ENCODE measurements at regions not wholly inside any gene's neighbourhood (a gene's known extent, or its start where the extent isn't known, plus 50 kb on each side); places are given as distances from the start of the nearest gene placed in this dataset.
"Not testable (repeated sequence)": the region's sequence is repeated elsewhere in the genome, so short reads cannot be mapped to it uniquely, and the experiment has no call there.

- no peaks in the 10 kb centered on the region for H3K4me1 ChIP-seq (ENCODE audit: insufficient read depth, low read length)
- no peak overlapping the region for H3K4me2 ChIP-seq (ENCODE audit: insufficient read depth, low read length)
- no peaks in the 10 kb centered on the region for H4K20me1 ChIP-seq (ENCODE audit: insufficient read depth, low read length)
- DNase-seq (ENCODE audit: insufficient read length, low spot score, missing footprints), result no peak
- H3K9me3 ChIP-seq (ENCODE audit: low read depth, low read length), result no peaks in the 10 kb centered on the region
- no peaks in the 10 kb centered on the region for H3K79me2 ChIP-seq (ENCODE audit: insufficient read depth, low read length)
- no peaks in the 10 kb centered on the region for H3K36me3 ChIP-seq (ENCODE audit: insufficient read depth, low read length)
- H3K27ac ChIP-seq (ENCODE audit: low read depth, low read length), result no peak overlapping the region
- TF ChIP-seq CTCF (IDR thresholded peaks at IDR 0.05; ENCODE audit: extremely low read depth, low read depth, low read length), result no peak
- no peak overlapping the region for H3K4me3 ChIP-seq (ENCODE audit: insufficient read depth, low read length)
- no peak overlapping the region for H2AFZ ChIP-seq (ENCODE audit: low read length)
- no peaks in the 10 kb centered on the region for H3K27me3 ChIP-seq (ENCODE audit: insufficient read depth, low read length)
Measured at GRCh38 chr6:141977782-141978181, 154.9 kb upstream of the GJE1 start.

DNA sequence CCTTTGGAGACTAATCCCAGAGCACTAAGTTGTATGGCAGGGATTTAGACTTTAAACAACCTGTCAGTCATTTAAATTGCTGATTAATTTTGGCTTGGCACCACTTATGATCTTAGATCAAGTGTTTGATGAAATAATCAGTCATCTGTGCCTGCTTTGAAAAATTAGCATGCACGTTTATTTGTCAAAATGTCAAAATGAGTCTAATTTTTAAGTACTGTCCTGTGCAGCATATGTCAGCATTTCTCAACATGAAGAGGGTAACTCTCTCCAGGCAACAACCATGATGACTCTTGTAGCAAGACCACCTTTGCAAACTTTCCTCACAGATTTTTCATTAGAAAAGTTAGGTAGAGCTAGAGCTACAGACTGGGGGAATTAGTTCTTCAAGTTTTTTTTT, 155.7 kb upstream of the GJE1 start:
- H3K36me3 ChIP-seq (ENCODE audit: insufficient read depth, low read length), result no peaks in the 10 kb centered on the region
- DNase-seq (ENCODE audit: insufficient read length, low spot score, missing footprints), result peak; percentile 60
- no peaks in the 10 kb centered on the region for H3K9me3 ChIP-seq (ENCODE audit: low read depth, low read length)

DNA sequence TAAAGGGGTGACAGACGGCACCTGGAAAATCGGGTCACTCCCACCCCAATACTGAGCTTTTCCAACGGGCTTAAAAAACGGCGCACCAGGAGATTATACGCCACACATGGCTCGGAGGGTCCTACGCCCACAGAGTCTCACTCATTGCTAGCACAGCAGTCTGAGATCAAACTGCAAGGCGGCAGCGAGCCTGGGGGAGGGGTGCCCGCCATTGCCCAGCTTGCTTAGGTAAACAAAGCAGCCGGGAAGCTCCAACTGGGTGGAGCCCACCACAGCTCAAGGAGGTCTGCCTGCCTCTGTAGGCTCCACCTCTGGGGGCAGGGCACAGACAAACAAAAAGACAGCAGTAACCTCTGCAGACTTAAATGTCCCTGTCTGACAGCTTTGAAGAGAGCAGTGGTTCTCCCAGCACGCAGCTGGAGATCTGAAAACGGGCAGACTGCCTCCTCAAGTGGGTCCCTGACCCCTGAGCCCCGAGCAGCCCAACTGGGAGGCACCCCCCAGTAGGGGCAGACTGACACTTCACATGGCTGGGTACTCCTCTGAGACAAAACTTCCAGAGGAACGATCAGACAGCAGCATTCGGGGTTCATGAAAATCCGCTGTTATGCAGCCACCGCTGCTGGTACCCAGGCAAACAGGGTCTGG, 162.8 kb upstream of the GJE1 start:
- H3K4me1 ChIP-seq (ENCODE audit: insufficient read depth, low read length); H3K9me3 ChIP-seq (ENCODE audit: low read depth, low read length); H3K79me2 ChIP-seq (ENCODE audit: insufficient read depth, low read length); H4K20me1 ChIP-seq (ENCODE audit: insufficient read depth, low read length); H3K27me3 ChIP-seq (ENCODE audit: insufficient read depth, low read length); H3K27ac ChIP-seq (ENCODE audit: low read depth, low read length); H2AFZ ChIP-seq (ENCODE audit: low read length); H3K4me2 ChIP-seq (ENCODE audit: insufficient read depth, low read length); H3K4me3 ChIP-seq (ENCODE audit: insufficient read depth, low read length); H3K36me3 ChIP-seq (ENCODE audit: insufficient read depth, low read length); DNase-seq (ENCODE audit: insufficient read length, low spot score, missing footprints): not testable (repeated sequence)

More for the DNA sequence above, 155.7 kb upstream of the GJE1 start:
- Histone ChIP-seq H3K27ac (ENCODE audit: low read depth, low read length) (no peak overlapping the region), H3K4me1 (ENCODE audit: insufficient read depth, low read length) (no peaks in the 10 kb centered on the region), H3K4me3 (ENCODE audit: insufficient read depth, low read length) (no peak overlapping the region), H2AFZ (ENCODE audit: low read length) (no peak overlapping the region), H3K27me3 (ENCODE audit: insufficient read depth, low read length) (no peaks in the 10 kb centered on the region), H3K79me2 (ENCODE audit: insufficient read depth, low read length) (no peaks in the 10 kb centered on the region), H4K20me1 (ENCODE audit: insufficient read depth, low read length) (no peaks in the 10 kb centered on the region), H3K4me2 (ENCODE audit: insufficient read depth, low read length) (no peak overlapping the region)
- TF ChIP-seq CTCF (IDR thresholded peaks at IDR 0.05; ENCODE audit: extremely low read depth, low read depth, low read length), result no peak

GRCh38 chr6:141969201-141969600, 163.5 kb upstream of the GJE1 start:
- DNase-seq (ENCODE audit: insufficient read length, low spot score, missing footprints), result no peak
- Histone ChIP-seq H3K9me3 (ENCODE audit: low read depth, low read length) (no peaks in the 10 kb centered on the region), H3K27ac (ENCODE audit: low read depth, low read length) (no peak overlapping the region), H3K4me1 (ENCODE audit: insufficient read depth, low read length) (no peaks in the 10 kb centered on the region), H3K4me3 (ENCODE audit: insufficient read depth, low read length) (no peak overlapping the region), H3K4me2 (ENCODE audit: insufficient read depth, low read length) (no peak overlapping the region), H4K20me1 (ENCODE audit: insufficient read depth, low read length) (no peaks in the 10 kb centered on the region), H3K36me3 (ENCODE audit: insufficient read depth, low read length) (no peaks in the 10 kb centered on the region), H2AFZ (ENCODE audit: low read length) (no peak overlapping the region), H3K79me2 (ENCODE audit: insufficient read depth, low read length) (no peaks in the 10 kb centered on the region), H3K27me3 (ENCODE audit: insufficient read depth, low read length) (no peaks in the 10 kb centered on the region)
- TF ChIP-seq CTCF (IDR thresholded peaks at IDR 0.05; ENCODE audit: extremely low read depth, low read depth, low read length), result no peak
